Pancreas (tissue), 10 donors: ENCODE measurements at regions not wholly inside any gene's neighbourhood (a gene's known extent, or its start where the extent isn't known, plus 50 kb on each side); places are given as distances from the start of the nearest gene placed in this dataset.
A peak's percentile ranks its signal among the peaks of the same experiment; 100 is the strongest.

Experiments
- ATAC-seq, 4 donors: fragments of 200-7000 bp; cut with Tn5 transposase; one replicate each; pipeline versions ENCODE4 v1.8.0 to v1.9.1; 2020; ENCODE audit warnings: mild to moderate bottlenecking in 4 of 4, moderate library complexity in 4 of 4
- DNase-seq, 6 donors: peaks; one replicate each; pipeline ENCODE4 v3.0.0-alpha.2; 2020
- FAIRE-seq: peaks from 2 replicates; lab custom pipeline; 2012; peaks lifted over from hg19 to GRCh38; lab: Jason Lieb, UNC
- H3K27ac ChIP-seq, 4 donors: fragments of 200-600 bp; sonication (generic); 1 replicate in 3 of 4; 2 replicates in 1 of 4; pipeline versions ENCODE4 v1.5.0 to v1.8.0; 2020
- H3K27me3 ChIP-seq, 4 donors: fragments of 200-600 bp; one replicate each; pipeline ENCODE4 v1.8.0; 2021
- H3K36me3 ChIP-seq, 3 donors: fragments of 200-600 bp; sonication (generic) in 1 of 3; one replicate each; pipeline versions ENCODE4 v1.5.0 to v1.8.0; 2020 to 2021
- H3K4me1 ChIP-seq, 3 donors: fragments of 200-600 bp; one replicate each; pipeline ENCODE4 v1.8.0; 2021
- H3K4me3 ChIP-seq, 4 donors: fragments of 200-600 bp; sonication (generic) in 2 of 4; one replicate each; pipeline versions ENCODE4 v1.5.0 to v1.8.0; 2020 to 2021
- H3K9me3 ChIP-seq, 4 donors: fragments of 200-600 bp; one replicate each; pipeline ENCODE4 v1.8.0; 2021
- CTCF ChIP-seq, 4 donors: fragments of 200-600 bp; sonication (generic) in 3 of 4; IDR thresholded peaks; one replicate each; pipeline versions ENCODE4 v1.5.0 to v1.8.0; 2021; ENCODE audit warnings: antibody characterized with exemption in 4 of 4
- WGBS, 2 donors: extraction: QIAGEN DNeasy Blood & Tissue Kit; methylation state at CpG; one replicate each; pipeline ENCODE4 v1.1.7; 2013; 5-methylcytosine and 5-hydroxymethylcytosine counted together
- intact Hi-C, 3 donors: fragments of 100-400 bp; cut with DNase I; formaldehyde crosslinking; loops; one replicate each; pipeline versions ENCODE4 v1.11.1 to v1.14.2; 2022
- donor health status: healthy with polysubstance abuse.
- donor health status: DM: no; HTN: no; CAD: no; lungs with moderate emphysema.
- donor health status: DM: no; HTN: no; CAD: no.
- donor health status: control.
- donor health status: control.
- donor health status: Bipolar disorder and iron deficiency.
- donor health status: DM: yes; HTN: yes; CAD: no.
- donor health status: DM: no; HTN: no; CAD: no.
- donor health status: DM: no; HTN: no; CAD: no.
- donor health status: DM: yes; HTN: yes; CAD: no.

- ATAC-seq = no peak
Measured at GRCh38 chr19:30090963-30091362, 148.9 kb downstream of the URI1 start.

DNA sequence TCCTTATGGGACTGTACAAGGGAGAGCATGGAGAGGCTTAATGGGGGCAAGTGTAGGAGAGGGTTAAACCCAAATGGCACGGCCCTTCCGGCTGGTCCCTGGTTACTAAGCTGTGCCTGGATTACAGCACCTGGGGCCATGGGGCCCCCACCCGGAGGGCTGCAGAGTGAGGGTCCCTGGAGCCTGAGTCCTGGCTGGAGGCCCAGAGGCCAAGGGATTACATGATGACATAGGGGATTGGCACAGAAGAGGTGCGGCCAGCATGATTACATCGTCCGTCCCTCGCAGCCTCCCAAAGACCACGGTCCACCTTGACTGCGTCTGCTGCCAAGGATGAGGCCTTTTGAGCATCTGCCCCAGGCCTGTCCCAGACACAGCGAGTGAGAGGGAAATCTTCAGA, 149.4 kb downstream of the URI1 start:
- Histone ChIP-seq H3K9me3 (no peaks in the 10 kb centered on the region), H3K4me3 (no peak overlapping the region), H3K27me3 (no peaks in the 10 kb centered on the region), H3K4me1 (no peaks in the 10 kb centered on the region), H3K27ac (no peak overlapping the region), H3K36me3 (no peaks in the 10 kb centered on the region)
- TF ChIP-seq CTCF (IDR thresholded peaks at IDR 0.05) = no peak
- FAIRE-seq (no peak), ATAC-seq (no peak), DNase-seq (peak in 1 of 6 donors; percentile 35)
- intact Hi-C loops = no loop called here
- WGBS, 2 donors = 89 to 92% methylated on average over 10 of the region's 10 CpGs

More at GRCh38 chr19:30090963-30091362, 148.9 kb downstream of the URI1 start:
- intact Hi-C loops = no loop called here
- Histone ChIP-seq H3K4me1 (no peaks in the 10 kb centered on the region), H3K4me3 (no peak overlapping the region), H3K27me3 (no peaks in the 10 kb centered on the region), H3K27ac (no peak overlapping the region), H3K36me3 (no peaks in the 10 kb centered on the region), H3K9me3 (no peaks in the 10 kb centered on the region)
- DNase-seq = peak in 1 of 6 donors; percentile 10
- 80 to 81% methylated on average over 7 of the region's 7 CpGs for WGBS, 2 donors
- TF ChIP-seq CTCF (IDR thresholded peaks at IDR 0.05) = no peak
- FAIRE-seq = no peak

- Histone ChIP-seq H3K36me3 (no peaks in the 10 kb centered on the region), H3K4me3 (no peak overlapping the region), H3K27ac (no peak overlapping the region), H3K9me3 (no peaks in the 10 kb centered on the region), H3K27me3 (no peaks in the 10 kb centered on the region), H3K4me1 (no peaks in the 10 kb centered on the region)
- FAIRE-seq (no peak), DNase-seq (no peak), ATAC-seq (no peak)
- WGBS, 2 donors = 68 to 76% methylated on average over 3 of the region's 3 CpGs
- TF ChIP-seq CTCF (IDR thresholded peaks at IDR 0.05) = no peak
- intact Hi-C loops = no loop called here
Measured at GRCh38 chr19:30091856-30092255, 149.8 kb downstream of the URI1 start.

DNA sequence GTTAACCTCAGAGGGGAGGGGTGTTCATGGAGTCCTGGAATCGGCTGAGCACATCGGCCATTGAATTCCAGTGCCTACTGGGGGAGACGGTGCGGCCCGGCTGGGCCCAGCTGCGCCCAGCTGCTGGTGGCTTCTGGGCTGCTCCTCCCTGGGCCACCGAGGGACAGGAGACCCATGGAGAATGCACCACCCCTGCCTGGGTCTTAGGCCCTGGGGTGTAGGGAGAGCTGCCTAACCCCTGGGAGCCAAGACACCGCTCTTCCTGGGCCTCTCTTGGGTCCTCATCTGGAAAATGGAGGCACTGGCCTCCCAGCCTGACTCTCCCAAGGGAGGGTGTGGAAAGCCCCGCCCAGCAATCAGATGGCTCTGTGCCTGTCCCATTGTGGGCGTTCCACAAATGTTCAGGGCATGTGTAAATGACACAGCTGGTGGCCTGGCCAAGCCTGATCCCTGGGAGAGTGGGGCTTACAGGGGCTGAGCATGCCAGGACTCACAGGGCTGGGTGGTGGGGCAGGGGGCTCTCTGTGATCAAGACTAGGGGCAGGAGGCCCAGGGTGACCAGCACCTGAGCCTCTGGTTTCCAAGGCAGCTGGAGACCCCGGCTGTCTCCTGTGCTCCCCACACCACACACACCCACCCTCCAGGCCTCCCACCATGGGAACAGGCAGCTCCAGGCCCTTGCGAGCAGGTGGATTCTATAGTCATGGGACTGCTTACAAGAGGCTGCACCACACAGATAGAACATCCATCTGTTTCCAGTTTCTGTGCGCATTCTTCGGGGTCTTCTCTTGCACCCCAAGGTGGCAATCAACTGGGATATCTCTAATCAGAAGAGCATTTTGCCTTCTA, 150.9 kb downstream of the URI1 start:
- TF ChIP-seq CTCF (IDR thresholded peaks at IDR 0.05) = no peak
- Histone ChIP-seq H3K27ac (no peak overlapping the region), H3K9me3 (no peaks in the 10 kb centered on the region), H3K4me1 (no peaks in the 10 kb centered on the region), H3K4me3 (no peak overlapping the region), H3K27me3 (no peaks in the 10 kb centered on the region), H3K36me3 (no peaks in the 10 kb centered on the region)
- ATAC-seq = no peak
- 84% methylated on average over 14 of the region's 14 CpGs for WGBS, 2 donors
- FAIRE-seq = no peak
- intact Hi-C loops = no loop called here
- DNase-seq = peak in 1 of 6 donors; percentile 35
